BLaER1 (cell line): ENCODE measurements at regions not wholly inside any gene's neighbourhood (a gene's known extent, or its start where the extent isn't known, plus 50 kb on each side); places are given as distances from the start of the nearest gene placed in this dataset.
A peak's percentile ranks its signal among the peaks of the same experiment; 100 is the strongest.

Experiments used
- H3K27ac ChIP-seq: shearing (Covaris generic); formaldehyde crosslinking; 2 replicates; pipeline ENCODE4 v1.8.1; 2022
- H3K27me3 ChIP-seq: shearing (Covaris generic); formaldehyde crosslinking; 2 replicates; pipeline ENCODE4 v1.8.1; 2022
- H3K36me3 ChIP-seq: shearing (Covaris generic); formaldehyde crosslinking; 2 replicates; pipeline ENCODE4 v1.8.1; 2022
- H3K4me1 ChIP-seq: shearing (Covaris generic); formaldehyde crosslinking; 2 replicates; pipeline ENCODE4 v1.8.1; 2022
- H3K4me2 ChIP-seq: shearing (Covaris generic); formaldehyde crosslinking; 2 replicates; pipeline ENCODE4 v1.8.1; 2022
- H3K4me3 ChIP-seq: shearing (Covaris generic); formaldehyde crosslinking; 2 replicates; pipeline ENCODE4 v1.8.1; 2022
- H3K9ac ChIP-seq: shearing (Covaris generic); formaldehyde crosslinking; 2 replicates; pipeline ENCODE4 v1.8.1; 2022
- H3K9me3 ChIP-seq: shearing (Covaris generic); formaldehyde crosslinking; 2 replicates; pipeline ENCODE4 v1.8.1; 2022
- H4K20me1 ChIP-seq: shearing (Covaris generic); formaldehyde crosslinking; 2 replicates; pipeline ENCODE4 v1.8.1; 2022
- Cebpa-rat ChIP-seq: shearing (Covaris generic); IDR thresholded peaks from 2 replicates; pipeline ENCODE4 v1.8.1; 2022

- Histone ChIP-seq H3K4me2 (no peak overlapping the region), H3K4me1 (no peaks in the 10 kb centered on the region), H3K9ac (no peak overlapping the region), H4K20me1 (no peaks in the 10 kb centered on the region), H3K36me3 (no peaks in the 10 kb centered on the region), H3K27me3 (no peaks in the 10 kb centered on the region), H3K9me3 (peaks cover 12% of the 10 kb centered on the region), H3K27ac (no peak overlapping the region), H3K4me3 (no peak overlapping the region)
- TF ChIP-seq Cebpa-rat: no peak
These were observed 256.7 kb downstream of the NAF1 start for GRCh38 chr4:162909952-162910351.

- no peak for TF ChIP-seq Cebpa-rat
- Histone ChIP-seq H3K9ac (no peak overlapping the region), H3K9me3 (no peaks in the 10 kb centered on the region), H4K20me1 (no peaks in the 10 kb centered on the region), H3K27ac (no peak overlapping the region), H3K4me1 (peaks cover 17% of the 10 kb centered on the region), H3K36me3 (no peaks in the 10 kb centered on the region), H3K4me2 (no peak overlapping the region), H3K27me3 (no peaks in the 10 kb centered on the region), H3K4me3 (no peak overlapping the region)
These were observed 272.3 kb downstream of the NAF1 start for GRCh38 chr4:162894387-162894786.

GRCh38 chr4:162891788-162892707, 274.6 kb downstream of the NAF1 start:
- Histone ChIP-seq H3K27ac (no peak overlapping the region), H3K36me3 (no peaks in the 10 kb centered on the region), H3K4me1 (peaks cover 17% of the 10 kb centered on the region), H3K4me2 (peak overlapping the region; percentile 51), H3K9me3 (no peaks in the 10 kb centered on the region), H3K9ac (no peak overlapping the region), H4K20me1 (no peaks in the 10 kb centered on the region), H3K27me3 (no peaks in the 10 kb centered on the region), H3K4me3 (no peak overlapping the region)
- no peak for TF ChIP-seq Cebpa-rat

GRCh38 chr4:162878096-162878495, 288.6 kb downstream of the NAF1 start:
- Histone ChIP-seq H3K27me3 (no peaks in the 10 kb centered on the region), H3K9ac (no peak overlapping the region), H3K4me3 (no peak overlapping the region), H3K4me2 (no peak overlapping the region), H3K9me3 (no peaks in the 10 kb centered on the region), H3K4me1 (no peaks in the 10 kb centered on the region), H3K27ac (no peak overlapping the region), H4K20me1 (no peaks in the 10 kb centered on the region), H3K36me3 (no peaks in the 10 kb centered on the region)
- no peak for TF ChIP-seq Cebpa-rat

GRCh38 chr4:162874748-162875147, 291.9 kb downstream of the NAF1 start:
- Histone ChIP-seq H3K4me1 (no peaks in the 10 kb centered on the region), H3K36me3 (no peaks in the 10 kb centered on the region), H3K9me3 (no peaks in the 10 kb centered on the region), H3K9ac (no peak overlapping the region), H3K27ac (no peak overlapping the region), H3K27me3 (no peaks in the 10 kb centered on the region), H3K4me2 (no peak overlapping the region), H3K4me3 (no peak overlapping the region), H4K20me1 (no peaks in the 10 kb centered on the region)
- TF ChIP-seq Cebpa-rat: no peak

GRCh38 chr4:162871990-162872389, 294.7 kb downstream of the NAF1 start:
- H3K27ac ChIP-seq: no peak overlapping the region
- no peak overlapping the region for H3K9ac ChIP-seq
- TF ChIP-seq Cebpa-rat: no peak
- no peaks in the 10 kb centered on the region for H3K27me3 ChIP-seq
- H3K4me2 ChIP-seq: no peak overlapping the region
- no peaks in the 10 kb centered on the region for H3K4me1 ChIP-seq
- H3K9me3 ChIP-seq: no peaks in the 10 kb centered on the region
- no peaks in the 10 kb centered on the region for H4K20me1 ChIP-seq
- no peak overlapping the region for H3K4me3 ChIP-seq
- no peaks in the 10 kb centered on the region for H3K36me3 ChIP-seq

- TF ChIP-seq Cebpa-rat: no peak
- no peaks in the 10 kb centered on the region for H3K36me3 ChIP-seq
- no peaks in the 10 kb centered on the region for H3K9me3 ChIP-seq
- no peaks in the 10 kb centered on the region for H4K20me1 ChIP-seq
- H3K9ac ChIP-seq: no peak overlapping the region
- no peaks in the 10 kb centered on the region for H3K27me3 ChIP-seq
- H3K4me2 ChIP-seq: no peak overlapping the region
- H3K4me3 ChIP-seq: no peak overlapping the region
- H3K4me1 ChIP-seq: no peaks in the 10 kb centered on the region
- H3K27ac ChIP-seq: no peak overlapping the region
These were observed 297.5 kb downstream of the NAF1 start for GRCh38 chr4:162869157-162869556.

GRCh38 chr4:162866565-162866964, 300.1 kb downstream of the NAF1 start:
- Histone ChIP-seq H3K36me3 (no peaks in the 10 kb centered on the region), H3K4me3 (no peak overlapping the region), H4K20me1 (no peaks in the 10 kb centered on the region), H3K4me2 (no peak overlapping the region), H3K27ac (no peak overlapping the region), H3K4me1 (no peaks in the 10 kb centered on the region), H3K9me3 (no peaks in the 10 kb centered on the region), H3K27me3 (no peaks in the 10 kb centered on the region), H3K9ac (no peak overlapping the region)
- no peak for TF ChIP-seq Cebpa-rat

- no peak overlapping the region for H3K27ac ChIP-seq
These were observed 301.6 kb downstream of the NAF1 start for GRCh38 chr4:162865102-162865501.

GRCh38 chr4:162853788-162854187, 312.9 kb downstream of the NAF1 start:
- TF ChIP-seq Cebpa-rat: no peak
- no peaks in the 10 kb centered on the region for H3K4me1 ChIP-seq
- H4K20me1 ChIP-seq: no peaks in the 10 kb centered on the region
- H3K9ac ChIP-seq: no peak overlapping the region
- no peak overlapping the region for H3K4me2 ChIP-seq
- H3K4me3 ChIP-seq: no peak overlapping the region
- H3K36me3 ChIP-seq: no peaks in the 10 kb centered on the region
- no peak overlapping the region for H3K27ac ChIP-seq
- no peaks in the 10 kb centered on the region for H3K27me3 ChIP-seq
- H3K9me3 ChIP-seq: no peaks in the 10 kb centered on the region

More at GRCh38 chr4:162865102-162865501, 301.6 kb downstream of the NAF1 start:
- H3K9me3 ChIP-seq: no peaks in the 10 kb centered on the region
- no peaks in the 10 kb centered on the region for H3K4me1 ChIP-seq
- TF ChIP-seq Cebpa-rat: no peak
- no peaks in the 10 kb centered on the region for H3K36me3 ChIP-seq
- no peak overlapping the region for H3K9ac ChIP-seq
- H3K27me3 ChIP-seq: no peaks in the 10 kb centered on the region
- no peaks in the 10 kb centered on the region for H4K20me1 ChIP-seq
- no peak overlapping the region for H3K4me3 ChIP-seq
- no peak overlapping the region for H3K4me2 ChIP-seq
